Peyer's patch (tissue), 4 donors: ENCODE measurements at regions not wholly inside any gene's neighbourhood (a gene's known extent, or its start where the extent isn't known, plus 50 kb on each side); places are given as distances from the start of the nearest gene placed in this dataset.

ENCODE experiments used
- POLR2A ChIP-seq, 2 donors: fragments of 450-650 bp; IDR thresholded peaks; one replicate each; pipeline ENCODE4 v1.5.1; 2017; ENCODE audit warnings: antibody characterized with exemption in 2 of 2, mild to moderate bottlenecking in 2 of 2, moderate library complexity in 2 of 2
- TF ChIP-seq, protein P1 (sequence below), 6 experiments: fragments of 450-650 bp in 4 of 6; fragments of 200-600 bp in 2 of 6; sonication (generic) in 1 of 6; IDR thresholded peaks; one replicate each; pipeline ENCODE4 v1.5.1; 2017 to 2019; ENCODE audit warnings: antibody characterized with exemption in 6 of 6, mild to moderate bottlenecking in 3 of 6, moderate library complexity in 1 of 6

GRCh38 chr15:69520067-69520466 lies 67.4 kb downstream of the RPLP1 start:
- TF ChIP-seq, protein P1, sequence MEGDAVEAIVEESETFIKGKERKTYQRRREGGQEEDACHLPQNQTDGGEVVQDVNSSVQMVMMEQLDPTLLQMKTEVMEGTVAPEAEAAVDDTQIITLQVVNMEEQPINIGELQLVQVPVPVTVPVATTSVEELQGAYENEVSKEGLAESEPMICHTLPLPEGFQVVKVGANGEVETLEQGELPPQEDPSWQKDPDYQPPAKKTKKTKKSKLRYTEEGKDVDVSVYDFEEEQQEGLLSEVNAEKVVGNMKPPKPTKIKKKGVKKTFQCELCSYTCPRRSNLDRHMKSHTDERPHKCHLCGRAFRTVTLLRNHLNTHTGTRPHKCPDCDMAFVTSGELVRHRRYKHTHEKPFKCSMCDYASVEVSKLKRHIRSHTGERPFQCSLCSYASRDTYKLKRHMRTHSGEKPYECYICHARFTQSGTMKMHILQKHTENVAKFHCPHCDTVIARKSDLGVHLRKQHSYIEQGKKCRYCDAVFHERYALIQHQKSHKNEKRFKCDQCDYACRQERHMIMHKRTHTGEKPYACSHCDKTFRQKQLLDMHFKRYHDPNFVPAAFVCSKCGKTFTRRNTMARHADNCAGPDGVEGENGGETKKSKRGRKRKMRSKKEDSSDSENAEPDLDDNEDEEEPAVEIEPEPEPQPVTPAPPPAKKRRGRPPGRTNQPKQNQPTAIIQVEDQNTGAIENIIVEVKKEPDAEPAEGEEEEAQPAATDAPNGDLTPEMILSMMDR (IDR thresholded peaks at IDR 0.05): no peak
- TF ChIP-seq POLR2A (IDR thresholded peaks at IDR 0.05): no peak
